H9 (cell line): ENCODE measurements at regions not wholly inside any gene's neighbourhood (a gene's known extent, or its start where the extent isn't known, plus 50 kb on each side); places are given as distances from the start of the nearest gene placed in this dataset.

Source experiments
- DNase-seq: peaks from one replicate; pipeline ENCODE4 v3.0.0-alpha.2; 2017
- H2AFZ ChIP-seq: one replicate; pipeline ENCODE4 v1.6.1; 2013; ENCODE audit warnings: mild to moderate bottlenecking, low read length, control low read depth, moderate library complexity
- H2AK5ac ChIP-seq: 2 replicates; pipeline ENCODE4 v1.6.1; 2013; ENCODE audit warnings: low read length, control low read depth, mixed read lengths; ENCODE audit not compliant: insufficient read length
- H2BK120ac ChIP-seq: one replicate; pipeline ENCODE4 v1.6.1; 2013; ENCODE audit warnings: low read depth, mild to moderate bottlenecking, low read length, control low read depth, inconsistent platforms; ENCODE audit not compliant: poor library complexity, severe bottlenecking
- H2BK12ac ChIP-seq: 2 replicates; pipeline ENCODE4 v1.6.1; 2013; ENCODE audit warnings: low read length, control low read depth, mixed read lengths, low read depth; ENCODE audit not compliant: insufficient read length
- H2BK15ac ChIP-seq: 2 replicates; pipeline ENCODE4 v1.6.1; 2013; ENCODE audit warnings: low read depth, low read length, control low read depth
- H2BK20ac ChIP-seq: one replicate; pipeline ENCODE4 v1.6.1; 2013; ENCODE audit warnings: low read depth, mild to moderate bottlenecking, low read length, control low read depth, inconsistent platforms; ENCODE audit not compliant: poor library complexity, severe bottlenecking
- H2BK5ac ChIP-seq: 2 replicates; pipeline ENCODE4 v1.6.1; 2013; ENCODE audit warnings: low read length, control low read depth, mixed read lengths; ENCODE audit not compliant: insufficient read length
- H3K14ac ChIP-seq: 2 replicates; pipeline ENCODE4 v1.6.1; 2013; ENCODE audit warnings: low read length, control low read depth; ENCODE audit not compliant: insufficient read depth
- H3K18ac ChIP-seq: 2 replicates; pipeline ENCODE4 v1.6.1; 2013; ENCODE audit warnings: low read depth, mild to moderate bottlenecking, mixed read lengths, low read length, control low read depth; ENCODE audit not compliant: insufficient read length
- H3K23ac ChIP-seq: 2 replicates; pipeline ENCODE4 v1.6.1; 2013; ENCODE audit warnings: low read length, control low read depth, mixed read lengths, low read depth; ENCODE audit not compliant: insufficient read length
- H3K23me2 ChIP-seq: 2 replicates; pipeline ENCODE4 v1.6.1; 2013; ENCODE audit warnings: low read depth, mild to moderate bottlenecking, mixed read lengths, low read length, control low read depth; ENCODE audit not compliant: insufficient read length, poor library complexity, severe bottlenecking
- H3K27ac ChIP-seq: 2 replicates; pipeline ENCODE4 v1.5.1; 2013; ENCODE audit warnings: low read length, control low read depth, mixed read lengths, low read depth; ENCODE audit not compliant: insufficient read length
- H3K27me3 ChIP-seq: 2 replicates; pipeline ENCODE4 v1.6.1; 2013; ENCODE audit warnings: low read length, control low read depth, inconsistent platforms; ENCODE audit not compliant: insufficient read depth
- H3K4ac ChIP-seq: 2 replicates; pipeline ENCODE4 v1.6.1; 2013; ENCODE audit warnings: low read depth, mild to moderate bottlenecking, control low read depth, inconsistent platforms, low read length, moderate library complexity
- H3K4me1 ChIP-seq: 2 replicates; pipeline ENCODE4 v1.6.1; 2013; ENCODE audit warnings: low read length, control low read depth, inconsistent platforms; ENCODE audit not compliant: insufficient read depth
- H3K4me2 ChIP-seq: 2 replicates; pipeline ENCODE4 v1.6.1; 2013; ENCODE audit warnings: low read length, control low read depth, mixed read lengths; ENCODE audit not compliant: insufficient read length, insufficient read depth
- H3K56ac ChIP-seq: 2 replicates; pipeline ENCODE4 v1.6.1; 2013; ENCODE audit warnings: low read depth, mild to moderate bottlenecking, mixed read lengths, low read length, control low read depth; ENCODE audit not compliant: insufficient read length
- H3K79me1 ChIP-seq: 2 replicates; pipeline ENCODE4 v1.6.1; 2013; ENCODE audit warnings: low read depth, mild to moderate bottlenecking, moderate library complexity, low read length, control low read depth, inconsistent platforms; ENCODE audit not compliant: insufficient read depth, poor library complexity, severe bottlenecking
- H3K79me2 ChIP-seq: 2 replicates; pipeline ENCODE4 v1.6.1; 2013; ENCODE audit warnings: low read length, control low read depth, inconsistent platforms; ENCODE audit not compliant: insufficient read depth
- H3K9ac ChIP-seq: 2 replicates; pipeline ENCODE4 v1.6.1; 2013; ENCODE audit warnings: low read length, control low read depth, mixed read lengths; ENCODE audit not compliant: insufficient read length; ENCODE audit errors: extremely low read depth
- H3K9me3 ChIP-seq: one replicate; pipeline ENCODE4 v1.6.1; 2013; ENCODE audit warnings: low read depth, low read length, inconsistent platforms; ENCODE audit not compliant: control insufficient read depth
- H3T11ph ChIP-seq: one replicate; pipeline ENCODE4 v1.6.1; 2013; ENCODE audit warnings: mild to moderate bottlenecking, low read length, control low read depth, inconsistent platforms
- H4K20me1 ChIP-seq: one replicate; pipeline ENCODE4 v1.6.1; 2013; ENCODE audit not compliant: control insufficient read depth, insufficient read length, insufficient read depth
- H4K5ac ChIP-seq: 2 replicates; pipeline ENCODE4 v1.6.1; 2013; ENCODE audit warnings: low read depth, mild to moderate bottlenecking, mixed read lengths, low read length, control low read depth; ENCODE audit not compliant: insufficient read length
- H4K8ac ChIP-seq: replicated peaks from 2 replicates; pipeline ENCODE4 v1.6.1; 2013; ENCODE audit warnings: low read length, control low read depth, mixed read lengths, low read depth; ENCODE audit not compliant: insufficient read length
- H4K91ac ChIP-seq: 2 replicates; pipeline ENCODE4 v1.6.1; 2013; ENCODE audit warnings: low read depth, mild to moderate bottlenecking, moderate library complexity, mixed read lengths, low read length, control low read depth; ENCODE audit not compliant: insufficient read length
- H3K27ac Mint-ChIP-seq, 3 experiments: 2 replicates in 2 of 3; 3 replicates in 1 of 3; pipeline ENCODE4 v1.8.0; 2020 to 2021; ENCODE audit warnings: mixed read lengths in 3 of 3, mild to moderate bottlenecking in 1 of 3, moderate library complexity in 1 of 3
- H3K27me3 Mint-ChIP-seq: 2 replicates; pipeline ENCODE4 v1.8.0; 2021; ENCODE audit warnings: low read depth, mild to moderate bottlenecking, moderate library complexity, mixed read lengths
- H3K36me3 Mint-ChIP-seq, 3 experiments: 2 replicates in 2 of 3; 3 replicates in 1 of 3; pipeline ENCODE4 v1.8.0; 2020 to 2021; ENCODE audit warnings: low read depth in 3 of 3, mixed read lengths in 3 of 3; ENCODE audit not compliant: insufficient read depth in 1 of 3
- H3K4me1 Mint-ChIP-seq, 2 experiments: 2 replicates each; pipeline ENCODE4 v1.8.0; 2020; ENCODE audit warnings: mixed read lengths in 2 of 2
- H3K4me3 Mint-ChIP-seq, 2 experiments: 2 replicates in 1 of 2; 3 replicates in 1 of 2; pipeline ENCODE4 v1.8.0; 2020 to 2021; ENCODE audit warnings: mild to moderate bottlenecking in 2 of 2, mixed read lengths in 2 of 2, moderate library complexity in 1 of 2
- H3K9me3 Mint-ChIP-seq, 2 experiments: 2 replicates in 1 of 2; 3 replicates in 1 of 2; pipeline ENCODE4 v1.8.0; 2020; ENCODE audit warnings: mild to moderate bottlenecking in 2 of 2, mixed read lengths in 2 of 2, moderate library complexity in 1 of 2
- WGBS: extraction: QIAGEN DNeasy Blood & Tissue Kit; methylation state at CpG from one replicate; pipeline ENCODE4 v1.1.7; 2013; ENCODE audit warnings: missing lambda C conversion rate, low lambda C conversion rate, mixed read lengths; ENCODE audit not compliant: insufficient read length; ENCODE audit errors: extremely low coverage; 5-methylcytosine and 5-hydroxymethylcytosine counted together
- TF ChIP-seq, protein P1 (sequence below): fragments of 200-600 bp; sonication (generic); conservative IDR thresholded peaks from 3 replicates; pipeline ENCODE4 v1.8.0; 2021; ENCODE audit warnings: antibody characterized with exemption, mild to moderate bottlenecking

DNA sequence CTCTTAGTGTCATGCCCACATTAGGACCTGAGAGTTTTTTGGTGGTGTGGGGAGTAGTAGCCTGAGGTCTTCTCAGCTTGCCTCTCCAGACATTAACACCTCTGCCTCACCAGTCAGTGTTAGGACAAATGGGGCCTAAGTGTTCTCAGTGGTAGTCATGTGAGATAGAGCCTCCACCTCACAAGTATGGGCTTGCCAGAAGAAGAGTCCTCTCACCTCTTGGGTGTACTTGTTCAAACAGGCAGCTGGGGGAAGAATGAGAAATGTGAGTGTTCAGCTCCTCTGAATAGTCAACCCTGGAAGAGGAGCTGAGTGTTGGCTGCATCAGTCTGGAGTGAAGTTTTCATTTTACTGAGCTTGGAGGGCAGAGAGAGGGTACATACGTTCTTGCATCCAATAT lies 464.6 kb downstream of the POM121L12 start:
- Histone ChIP-seq H2BK15ac (no peak overlapping the region), H4K8ac (no peak overlapping the region), H3K4ac (no peak overlapping the region), H3K23me2 (no peaks in the 10 kb centered on the region), H2AK5ac (no peak overlapping the region), H3K27me3 (no peaks in the 10 kb centered on the region), H3K9me3 (no peaks in the 10 kb centered on the region), H3K14ac (no peak overlapping the region), H3T11ph (no peak overlapping the region), H3K4me1 (no peaks in the 10 kb centered on the region), H3K27ac (no peak overlapping the region), H3K4me2 (no peak overlapping the region), H3K9ac (no peak overlapping the region), H3K23ac (no peak overlapping the region), H2BK5ac (no peak overlapping the region), H3K79me1 (no peaks in the 10 kb centered on the region), H4K5ac (no peak overlapping the region), H2BK120ac (no peak overlapping the region), H3K56ac (no peak overlapping the region), H3K18ac (no peak overlapping the region), H2AFZ (no peak overlapping the region), H4K91ac (no peak overlapping the region), H2BK12ac (no peak overlapping the region), H2BK20ac (no peak overlapping the region), H3K79me2 (no peaks in the 10 kb centered on the region), H4K20me1 (no peaks in the 10 kb centered on the region)
- no peak overlapping the region for H3K4me3 Mint-ChIP-seq
- TF ChIP-seq, protein P1, sequence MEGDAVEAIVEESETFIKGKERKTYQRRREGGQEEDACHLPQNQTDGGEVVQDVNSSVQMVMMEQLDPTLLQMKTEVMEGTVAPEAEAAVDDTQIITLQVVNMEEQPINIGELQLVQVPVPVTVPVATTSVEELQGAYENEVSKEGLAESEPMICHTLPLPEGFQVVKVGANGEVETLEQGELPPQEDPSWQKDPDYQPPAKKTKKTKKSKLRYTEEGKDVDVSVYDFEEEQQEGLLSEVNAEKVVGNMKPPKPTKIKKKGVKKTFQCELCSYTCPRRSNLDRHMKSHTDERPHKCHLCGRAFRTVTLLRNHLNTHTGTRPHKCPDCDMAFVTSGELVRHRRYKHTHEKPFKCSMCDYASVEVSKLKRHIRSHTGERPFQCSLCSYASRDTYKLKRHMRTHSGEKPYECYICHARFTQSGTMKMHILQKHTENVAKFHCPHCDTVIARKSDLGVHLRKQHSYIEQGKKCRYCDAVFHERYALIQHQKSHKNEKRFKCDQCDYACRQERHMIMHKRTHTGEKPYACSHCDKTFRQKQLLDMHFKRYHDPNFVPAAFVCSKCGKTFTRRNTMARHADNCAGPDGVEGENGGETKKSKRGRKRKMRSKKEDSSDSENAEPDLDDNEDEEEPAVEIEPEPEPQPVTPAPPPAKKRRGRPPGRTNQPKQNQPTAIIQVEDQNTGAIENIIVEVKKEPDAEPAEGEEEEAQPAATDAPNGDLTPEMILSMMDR, result no peak
- H3K27ac Mint-ChIP-seq, result no peak overlapping the region
- DNase-seq, result no peak
- no peaks in the 10 kb centered on the region for H3K36me3 Mint-ChIP-seq
- no CpG with 5 or more reads among the region's 1 CpG for WGBS
- no peaks in the 10 kb centered on the region for H3K27me3 Mint-ChIP-seq
- peaks cover 3% of the 10 kb centered on the region in 2 experiments; a peak in 2 of 5 replicates for H3K9me3 Mint-ChIP-seq
- H3K4me1 Mint-ChIP-seq, result no peaks in the 10 kb centered on the region
